H9 (cell line): ENCODE measurements at regions not wholly inside any gene's neighbourhood (a gene's known extent, or its start where the extent isn't known, plus 50 kb on each side); places are given as distances from the start of the nearest gene placed in this dataset.
A peak's percentile ranks its signal among the peaks of the same experiment; 100 is the strongest.

Source experiments
- DNase-seq: peaks from one replicate; pipeline ENCODE4 v3.0.0-alpha.2; 2017
- H2AFZ ChIP-seq: one replicate; pipeline ENCODE4 v1.6.1; 2013; ENCODE audit warnings: mild to moderate bottlenecking, low read length, control low read depth, moderate library complexity
- H2AK5ac ChIP-seq: 2 replicates; pipeline ENCODE4 v1.6.1; 2013; ENCODE audit warnings: low read length, control low read depth, mixed read lengths; ENCODE audit not compliant: insufficient read length
- H2BK120ac ChIP-seq: one replicate; pipeline ENCODE4 v1.6.1; 2013; ENCODE audit warnings: low read depth, mild to moderate bottlenecking, low read length, control low read depth, inconsistent platforms; ENCODE audit not compliant: poor library complexity, severe bottlenecking
- H2BK12ac ChIP-seq: 2 replicates; pipeline ENCODE4 v1.6.1; 2013; ENCODE audit warnings: low read length, control low read depth, mixed read lengths, low read depth; ENCODE audit not compliant: insufficient read length
- H2BK15ac ChIP-seq: 2 replicates; pipeline ENCODE4 v1.6.1; 2013; ENCODE audit warnings: low read depth, low read length, control low read depth
- H2BK20ac ChIP-seq: one replicate; pipeline ENCODE4 v1.6.1; 2013; ENCODE audit warnings: low read depth, mild to moderate bottlenecking, low read length, control low read depth, inconsistent platforms; ENCODE audit not compliant: poor library complexity, severe bottlenecking
- H2BK5ac ChIP-seq: 2 replicates; pipeline ENCODE4 v1.6.1; 2013; ENCODE audit warnings: low read length, control low read depth, mixed read lengths; ENCODE audit not compliant: insufficient read length
- H3K14ac ChIP-seq: 2 replicates; pipeline ENCODE4 v1.6.1; 2013; ENCODE audit warnings: low read length, control low read depth; ENCODE audit not compliant: insufficient read depth
- H3K18ac ChIP-seq: 2 replicates; pipeline ENCODE4 v1.6.1; 2013; ENCODE audit warnings: low read depth, mild to moderate bottlenecking, mixed read lengths, low read length, control low read depth; ENCODE audit not compliant: insufficient read length
- H3K23ac ChIP-seq: 2 replicates; pipeline ENCODE4 v1.6.1; 2013; ENCODE audit warnings: low read length, control low read depth, mixed read lengths, low read depth; ENCODE audit not compliant: insufficient read length
- H3K23me2 ChIP-seq: 2 replicates; pipeline ENCODE4 v1.6.1; 2013; ENCODE audit warnings: low read depth, mild to moderate bottlenecking, mixed read lengths, low read length, control low read depth; ENCODE audit not compliant: insufficient read length, poor library complexity, severe bottlenecking
- H3K27ac ChIP-seq: 2 replicates; pipeline ENCODE4 v1.5.1; 2013; ENCODE audit warnings: low read length, control low read depth, mixed read lengths, low read depth; ENCODE audit not compliant: insufficient read length
- H3K27me3 ChIP-seq: 2 replicates; pipeline ENCODE4 v1.6.1; 2013; ENCODE audit warnings: low read length, control low read depth, inconsistent platforms; ENCODE audit not compliant: insufficient read depth
- H3K4ac ChIP-seq: 2 replicates; pipeline ENCODE4 v1.6.1; 2013; ENCODE audit warnings: low read depth, mild to moderate bottlenecking, control low read depth, inconsistent platforms, low read length, moderate library complexity
- H3K4me1 ChIP-seq: 2 replicates; pipeline ENCODE4 v1.6.1; 2013; ENCODE audit warnings: low read length, control low read depth, inconsistent platforms; ENCODE audit not compliant: insufficient read depth
- H3K4me2 ChIP-seq: 2 replicates; pipeline ENCODE4 v1.6.1; 2013; ENCODE audit warnings: low read length, control low read depth, mixed read lengths; ENCODE audit not compliant: insufficient read length, insufficient read depth
- H3K56ac ChIP-seq: 2 replicates; pipeline ENCODE4 v1.6.1; 2013; ENCODE audit warnings: low read depth, mild to moderate bottlenecking, mixed read lengths, low read length, control low read depth; ENCODE audit not compliant: insufficient read length
- H3K79me1 ChIP-seq: 2 replicates; pipeline ENCODE4 v1.6.1; 2013; ENCODE audit warnings: low read depth, mild to moderate bottlenecking, moderate library complexity, low read length, control low read depth, inconsistent platforms; ENCODE audit not compliant: insufficient read depth, poor library complexity, severe bottlenecking
- H3K79me2 ChIP-seq: 2 replicates; pipeline ENCODE4 v1.6.1; 2013; ENCODE audit warnings: low read length, control low read depth, inconsistent platforms; ENCODE audit not compliant: insufficient read depth
- H3K9ac ChIP-seq: 2 replicates; pipeline ENCODE4 v1.6.1; 2013; ENCODE audit warnings: low read length, control low read depth, mixed read lengths; ENCODE audit not compliant: insufficient read length; ENCODE audit errors: extremely low read depth
- H3K9me3 ChIP-seq: one replicate; pipeline ENCODE4 v1.6.1; 2013; ENCODE audit warnings: low read depth, low read length, inconsistent platforms; ENCODE audit not compliant: control insufficient read depth
- H3T11ph ChIP-seq: one replicate; pipeline ENCODE4 v1.6.1; 2013; ENCODE audit warnings: mild to moderate bottlenecking, low read length, control low read depth, inconsistent platforms
- H4K20me1 ChIP-seq: one replicate; pipeline ENCODE4 v1.6.1; 2013; ENCODE audit not compliant: control insufficient read depth, insufficient read length, insufficient read depth
- H4K5ac ChIP-seq: 2 replicates; pipeline ENCODE4 v1.6.1; 2013; ENCODE audit warnings: low read depth, mild to moderate bottlenecking, mixed read lengths, low read length, control low read depth; ENCODE audit not compliant: insufficient read length
- H4K8ac ChIP-seq: replicated peaks from 2 replicates; pipeline ENCODE4 v1.6.1; 2013; ENCODE audit warnings: low read length, control low read depth, mixed read lengths, low read depth; ENCODE audit not compliant: insufficient read length
- H4K91ac ChIP-seq: 2 replicates; pipeline ENCODE4 v1.6.1; 2013; ENCODE audit warnings: low read depth, mild to moderate bottlenecking, moderate library complexity, mixed read lengths, low read length, control low read depth; ENCODE audit not compliant: insufficient read length
- H3K27ac Mint-ChIP-seq, 3 experiments: 2 replicates in 2 of 3; 3 replicates in 1 of 3; pipeline ENCODE4 v1.8.0; 2020 to 2021; ENCODE audit warnings: mixed read lengths in 3 of 3, mild to moderate bottlenecking in 1 of 3, moderate library complexity in 1 of 3
- H3K27me3 Mint-ChIP-seq: 2 replicates; pipeline ENCODE4 v1.8.0; 2021; ENCODE audit warnings: low read depth, mild to moderate bottlenecking, moderate library complexity, mixed read lengths
- H3K36me3 Mint-ChIP-seq, 3 experiments: 2 replicates in 2 of 3; 3 replicates in 1 of 3; pipeline ENCODE4 v1.8.0; 2020 to 2021; ENCODE audit warnings: low read depth in 3 of 3, mixed read lengths in 3 of 3; ENCODE audit not compliant: insufficient read depth in 1 of 3
- H3K4me1 Mint-ChIP-seq, 2 experiments: 2 replicates each; pipeline ENCODE4 v1.8.0; 2020; ENCODE audit warnings: mixed read lengths in 2 of 2
- H3K4me3 Mint-ChIP-seq, 2 experiments: 2 replicates in 1 of 2; 3 replicates in 1 of 2; pipeline ENCODE4 v1.8.0; 2020 to 2021; ENCODE audit warnings: mild to moderate bottlenecking in 2 of 2, mixed read lengths in 2 of 2, moderate library complexity in 1 of 2
- H3K9me3 Mint-ChIP-seq, 2 experiments: 2 replicates in 1 of 2; 3 replicates in 1 of 2; pipeline ENCODE4 v1.8.0; 2020; ENCODE audit warnings: mild to moderate bottlenecking in 2 of 2, mixed read lengths in 2 of 2, moderate library complexity in 1 of 2
- WGBS: extraction: QIAGEN DNeasy Blood & Tissue Kit; methylation state at CpG from one replicate; pipeline ENCODE4 v1.1.7; 2013; ENCODE audit warnings: missing lambda C conversion rate, low lambda C conversion rate, mixed read lengths; ENCODE audit not compliant: insufficient read length; ENCODE audit errors: extremely low coverage; 5-methylcytosine and 5-hydroxymethylcytosine counted together
- TF ChIP-seq, protein P1 (sequence below): fragments of 200-600 bp; sonication (generic); conservative IDR thresholded peaks from 3 replicates; pipeline ENCODE4 v1.8.0; 2021; ENCODE audit warnings: antibody characterized with exemption, mild to moderate bottlenecking

DNA sequence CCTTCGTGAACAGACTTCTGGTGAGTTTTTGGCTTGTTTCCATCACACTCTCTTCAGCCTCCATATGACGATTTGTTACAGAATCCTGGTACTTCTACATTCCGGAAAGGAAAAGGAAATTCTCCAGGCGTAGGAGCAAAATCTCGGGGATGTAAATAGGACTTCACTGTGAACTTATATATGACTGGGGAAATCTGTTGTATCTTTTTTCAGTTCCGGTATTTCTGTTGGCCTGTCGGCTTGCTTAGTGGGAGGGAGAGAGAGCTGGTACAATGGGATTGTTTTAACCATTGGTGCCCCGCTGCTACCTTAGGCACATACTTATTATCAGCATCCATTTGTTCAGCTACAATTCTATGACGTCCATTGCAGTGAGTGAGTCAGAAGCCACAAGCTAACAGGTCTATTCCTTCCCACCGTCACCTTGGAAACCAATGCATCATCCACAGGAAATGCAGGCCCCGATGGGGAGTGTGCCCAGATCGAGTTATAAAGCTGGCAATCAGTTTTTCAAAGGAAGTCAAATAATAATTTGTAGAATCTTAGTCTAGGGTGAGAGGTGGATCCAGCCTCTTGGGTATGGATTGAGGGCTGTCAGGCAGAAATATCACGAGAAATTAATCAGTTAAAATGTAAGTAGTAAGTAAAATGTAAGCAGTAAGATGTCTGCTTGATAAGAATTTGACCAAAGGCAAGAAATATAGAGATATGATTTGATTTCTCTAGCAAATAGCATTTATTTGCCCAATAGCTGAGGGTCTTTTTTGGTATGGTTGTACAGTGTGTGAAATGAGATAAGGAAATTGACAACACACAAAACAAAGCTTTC, 92.0 kb upstream of the MKLN1 start:
- Histone ChIP-seq H3K4me1 (peaks cover 3% of the 10 kb centered on the region; the same call in 1 of the 2 replicates), H3K23ac (no peak overlapping the region), H4K20me1 (no peaks in the 10 kb centered on the region), H2BK15ac (no peak overlapping the region), H3K56ac (no peak overlapping the region), H2AFZ (peak overlapping the region; percentile 36), H3K18ac (no peak overlapping the region), H3K27ac (no peak overlapping the region), H3K9ac (no peak overlapping the region), H2BK5ac (no peak overlapping the region), H3K14ac (no peak overlapping the region), H2BK20ac (no peak overlapping the region), H3K23me2 (no peaks in the 10 kb centered on the region), H3K27me3 (no peaks in the 10 kb centered on the region), H2BK12ac (peak overlapping the region; percentile 25), H3K79me1 (no peaks in the 10 kb centered on the region), H4K8ac (no peak overlapping the region), H3K79me2 (no peaks in the 10 kb centered on the region), H3T11ph (no peak overlapping the region), H3K4me2 (no peak overlapping the region), H2AK5ac (no peak overlapping the region), H3K4ac (no peak overlapping the region; the same call in 1 of the 2 replicates), H3K9me3 (no peaks in the 10 kb centered on the region), H4K91ac (no peak overlapping the region), H4K5ac (no peak overlapping the region), H2BK120ac (no peak overlapping the region)
- H3K27me3 Mint-ChIP-seq: no peaks in the 10 kb centered on the region
- WGBS: no CpG with 5 or more reads among the region's 13 CpGs
- no peak overlapping the region for H3K4me3 Mint-ChIP-seq
- H3K9me3 Mint-ChIP-seq: no peaks in the 10 kb centered on the region
- DNase-seq: no peak
- TF ChIP-seq, protein P1, sequence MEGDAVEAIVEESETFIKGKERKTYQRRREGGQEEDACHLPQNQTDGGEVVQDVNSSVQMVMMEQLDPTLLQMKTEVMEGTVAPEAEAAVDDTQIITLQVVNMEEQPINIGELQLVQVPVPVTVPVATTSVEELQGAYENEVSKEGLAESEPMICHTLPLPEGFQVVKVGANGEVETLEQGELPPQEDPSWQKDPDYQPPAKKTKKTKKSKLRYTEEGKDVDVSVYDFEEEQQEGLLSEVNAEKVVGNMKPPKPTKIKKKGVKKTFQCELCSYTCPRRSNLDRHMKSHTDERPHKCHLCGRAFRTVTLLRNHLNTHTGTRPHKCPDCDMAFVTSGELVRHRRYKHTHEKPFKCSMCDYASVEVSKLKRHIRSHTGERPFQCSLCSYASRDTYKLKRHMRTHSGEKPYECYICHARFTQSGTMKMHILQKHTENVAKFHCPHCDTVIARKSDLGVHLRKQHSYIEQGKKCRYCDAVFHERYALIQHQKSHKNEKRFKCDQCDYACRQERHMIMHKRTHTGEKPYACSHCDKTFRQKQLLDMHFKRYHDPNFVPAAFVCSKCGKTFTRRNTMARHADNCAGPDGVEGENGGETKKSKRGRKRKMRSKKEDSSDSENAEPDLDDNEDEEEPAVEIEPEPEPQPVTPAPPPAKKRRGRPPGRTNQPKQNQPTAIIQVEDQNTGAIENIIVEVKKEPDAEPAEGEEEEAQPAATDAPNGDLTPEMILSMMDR: no peak
- peak overlapping the region in 1 of 3 experiments; percentile 3; a peak in 2 of 7 replicates for H3K27ac Mint-ChIP-seq
- no peaks in the 10 kb centered on the region for H3K36me3 Mint-ChIP-seq
- H3K4me1 Mint-ChIP-seq: peaks cover 17 to 21% of the 10 kb centered on the region in 2 experiments
